IPS-15b (cell line): ENCODE measurements at regions not wholly inside any gene's neighbourhood (a gene's known extent, or its start where the extent isn't known, plus 50 kb on each side); places are given as distances from the start of the nearest gene placed in this dataset.

ENCODE experiments used
- H3K27me3 ChIP-seq: one replicate; pipeline ENCODE4 v1.6.1; 2013; ENCODE audit warnings: low read length; ENCODE audit not compliant: control insufficient read depth, insufficient read depth
- H3K36me3 ChIP-seq: one replicate; pipeline ENCODE4 v1.6.1; 2013; ENCODE audit warnings: low read length; ENCODE audit not compliant: control insufficient read depth, insufficient read depth
- H3K4me1 ChIP-seq: one replicate; pipeline ENCODE4 v1.6.1; 2013; ENCODE audit warnings: mild to moderate bottlenecking, low read length; ENCODE audit not compliant: control insufficient read depth, insufficient read depth
- H3K4me3 ChIP-seq: one replicate; pipeline ENCODE4 v1.5.1; 2013; ENCODE audit warnings: low read depth, low read length
- H3K9ac ChIP-seq: one replicate; pipeline ENCODE4 v1.6.1; 2013; ENCODE audit warnings: low read depth, mild to moderate bottlenecking, low read length
- H3K9me3 ChIP-seq: one replicate; pipeline ENCODE4 v1.6.1; 2013; ENCODE audit warnings: mild to moderate bottlenecking, low read length; ENCODE audit not compliant: control insufficient read depth, insufficient read depth

- no peaks in the 10 kb centered on the region for H3K9me3 ChIP-seq
- H3K4me3 ChIP-seq = no peak overlapping the region
- no peaks in the 10 kb centered on the region for H3K36me3 ChIP-seq
- H3K9ac ChIP-seq = no peak overlapping the region
- H3K27me3 ChIP-seq = no peaks in the 10 kb centered on the region
- H3K4me1 ChIP-seq = no peaks in the 10 kb centered on the region
Measured at GRCh38 chr6:119653329-119653728, 303.8 kb upstream of the MAN1A1 start.

GRCh38 chr6:119649531-119649930 is 300.0 kb upstream of the MAN1A1 start:
- Histone ChIP-seq H3K9ac (no peak overlapping the region), H3K9me3 (no peaks in the 10 kb centered on the region), H3K36me3 (no peaks in the 10 kb centered on the region), H3K4me1 (no peaks in the 10 kb centered on the region), H3K4me3 (no peak overlapping the region), H3K27me3 (no peaks in the 10 kb centered on the region)

DNA sequence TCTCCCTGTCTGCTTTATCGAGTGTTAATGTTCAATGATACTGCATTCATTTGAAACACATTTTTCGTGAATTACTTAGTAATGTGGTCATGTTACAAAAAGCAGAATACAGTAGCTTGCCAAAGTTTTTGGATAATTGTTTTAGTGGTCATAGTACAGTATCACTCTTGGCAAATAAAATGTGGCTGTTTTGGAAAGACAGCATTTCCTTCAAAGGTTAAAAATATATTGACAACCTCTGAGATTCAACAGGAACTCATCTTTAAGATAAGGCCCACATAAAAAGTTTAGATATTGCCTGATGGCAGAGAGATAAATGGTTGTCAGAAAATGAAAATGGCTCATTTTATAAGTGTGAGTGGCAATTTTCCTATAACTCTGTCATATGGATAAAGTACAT is 297.7 kb upstream of the MAN1A1 start:
- Histone ChIP-seq H3K27me3 (no peaks in the 10 kb centered on the region), H3K4me3 (no peak overlapping the region)

DNA sequence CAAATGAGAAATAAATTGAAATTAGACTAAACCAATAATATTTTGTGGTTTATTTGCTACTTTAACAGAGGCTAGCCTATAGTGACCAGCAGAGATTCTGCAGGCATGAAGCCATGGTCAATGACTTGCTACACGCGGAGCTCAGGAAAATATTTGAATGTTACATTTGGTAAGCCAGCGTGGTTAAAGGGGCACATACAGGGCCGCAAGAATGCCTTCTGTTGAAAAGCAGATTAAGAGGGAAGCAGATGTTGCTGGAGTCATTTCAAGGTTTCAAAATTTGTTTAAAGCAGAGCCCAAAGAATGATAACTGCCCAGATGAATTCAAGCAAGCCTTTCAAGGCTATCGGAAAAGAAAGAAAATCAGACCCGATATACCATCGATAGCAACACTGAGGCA is 294.3 kb upstream of the MAN1A1 start:
- Histone ChIP-seq H3K4me3 (no peak overlapping the region), H3K9ac (no peak overlapping the region), H3K9me3 (no peaks in the 10 kb centered on the region), H3K4me1 (no peaks in the 10 kb centered on the region), H3K27me3 (no peaks in the 10 kb centered on the region), H3K36me3 (no peaks in the 10 kb centered on the region)

More for the DNA sequence above, 297.7 kb upstream of the MAN1A1 start:
- no peaks in the 10 kb centered on the region for H3K9me3 ChIP-seq
- H3K36me3 ChIP-seq = no peaks in the 10 kb centered on the region
- no peaks in the 10 kb centered on the region for H3K4me1 ChIP-seq
- no peak overlapping the region for H3K9ac ChIP-seq

GRCh38 chr6:119637768-119638167 is 288.2 kb upstream of the MAN1A1 start:
- H3K36me3 ChIP-seq = no peaks in the 10 kb centered on the region

GRCh38 chr6:119636060-119636459 is 286.5 kb upstream of the MAN1A1 start:
- Histone ChIP-seq H3K9me3 (no peaks in the 10 kb centered on the region), H3K27me3 (no peaks in the 10 kb centered on the region), H3K9ac (no peak overlapping the region), H3K36me3 (no peaks in the 10 kb centered on the region), H3K4me3 (no peak overlapping the region), H3K4me1 (no peaks in the 10 kb centered on the region)

More at GRCh38 chr6:119637768-119638167, 288.2 kb upstream of the MAN1A1 start:
- Histone ChIP-seq H3K4me3 (no peak overlapping the region), H3K4me1 (no peaks in the 10 kb centered on the region), H3K9me3 (no peaks in the 10 kb centered on the region), H3K9ac (no peak overlapping the region), H3K27me3 (no peaks in the 10 kb centered on the region)

- Histone ChIP-seq H3K4me3 (no peak overlapping the region), H3K27me3 (no peaks in the 10 kb centered on the region), H3K9ac (no peak overlapping the region), H3K36me3 (no peaks in the 10 kb centered on the region), H3K9me3 (no peaks in the 10 kb centered on the region), H3K4me1 (no peaks in the 10 kb centered on the region)
Measured at GRCh38 chr6:119633461-119633860, 283.9 kb upstream of the MAN1A1 start.

DNA sequence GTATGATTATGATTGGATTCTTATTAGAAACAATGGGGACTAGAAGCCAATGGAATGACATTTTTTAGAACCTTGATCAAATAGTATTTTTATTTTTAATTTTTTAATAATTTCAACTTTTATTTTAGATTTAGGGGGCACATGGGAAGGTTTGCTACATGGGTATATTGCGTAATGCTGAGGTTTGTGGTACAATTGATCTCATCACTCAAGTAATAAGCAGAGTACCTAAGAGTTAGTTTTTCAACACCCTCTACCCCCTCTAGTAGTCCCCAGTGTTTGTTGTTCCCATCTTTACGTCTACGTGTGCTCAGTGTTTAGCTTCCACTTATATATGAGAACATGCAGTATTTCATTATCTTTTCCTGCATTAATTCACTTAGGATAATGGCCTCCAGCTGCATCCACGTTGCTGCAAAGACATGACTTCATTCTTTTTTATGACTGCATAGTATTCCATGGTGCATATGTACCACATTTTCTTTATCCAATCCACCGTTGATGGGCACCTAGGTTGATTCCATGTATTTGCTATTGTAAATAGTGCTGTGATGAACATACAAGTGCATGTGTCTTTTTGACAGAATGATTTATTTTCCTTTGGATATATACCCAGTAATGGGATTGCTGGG is 281.1 kb upstream of the MAN1A1 start:
- H3K9me3 ChIP-seq = no peaks in the 10 kb centered on the region
- H3K9ac ChIP-seq = no peak overlapping the region
- H3K27me3 ChIP-seq = no peaks in the 10 kb centered on the region
- no peak overlapping the region for H3K4me3 ChIP-seq
- H3K4me1 ChIP-seq = no peaks in the 10 kb centered on the region
- H3K36me3 ChIP-seq = no peaks in the 10 kb centered on the region

DNA sequence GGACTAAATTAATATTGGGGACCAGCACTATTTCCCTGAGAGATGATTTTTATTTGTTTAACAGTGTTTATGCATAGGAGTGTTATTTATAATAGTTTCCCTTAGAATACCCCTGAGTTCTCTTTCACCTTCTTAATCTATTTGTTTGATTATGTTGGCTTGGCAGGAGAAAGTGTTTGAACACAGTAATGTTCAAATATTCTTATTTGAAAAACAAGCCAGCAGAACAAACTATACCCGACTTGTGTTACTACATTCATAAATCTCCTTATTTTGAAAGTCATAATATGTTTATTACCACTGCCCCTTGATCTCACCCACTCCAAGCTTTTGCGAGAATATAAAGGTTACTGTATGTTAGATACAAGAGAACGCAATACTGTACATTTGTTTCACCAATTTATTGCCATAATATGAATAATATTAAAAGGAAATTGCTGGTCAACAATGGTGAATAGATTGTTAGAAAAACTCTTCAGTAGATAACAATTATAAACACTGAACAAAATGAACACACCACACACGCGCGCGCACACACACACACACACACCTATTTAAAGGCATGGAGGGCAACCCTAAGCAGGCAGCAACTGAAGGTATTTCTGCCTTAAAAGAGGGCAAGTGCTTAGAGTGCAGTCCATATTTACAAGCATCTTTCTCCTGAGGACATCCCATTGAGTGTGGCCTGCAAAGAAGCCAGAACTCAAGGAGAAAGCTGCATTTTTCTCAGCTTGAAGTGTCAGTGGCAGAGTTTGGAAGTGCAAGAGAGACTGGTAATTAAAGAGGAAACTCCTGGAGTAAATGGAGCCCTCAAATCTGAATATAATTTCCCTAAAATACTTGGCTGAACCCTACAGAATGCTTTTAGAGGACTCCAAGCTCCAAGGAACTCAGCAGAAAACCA is 279.4 kb upstream of the MAN1A1 start:
- Histone ChIP-seq H3K36me3 (no peaks in the 10 kb centered on the region), H3K9me3 (no peaks in the 10 kb centered on the region), H3K27me3 (no peaks in the 10 kb centered on the region), H3K4me1 (no peaks in the 10 kb centered on the region), H3K4me3 (no peak overlapping the region), H3K9ac (no peak overlapping the region)

DNA sequence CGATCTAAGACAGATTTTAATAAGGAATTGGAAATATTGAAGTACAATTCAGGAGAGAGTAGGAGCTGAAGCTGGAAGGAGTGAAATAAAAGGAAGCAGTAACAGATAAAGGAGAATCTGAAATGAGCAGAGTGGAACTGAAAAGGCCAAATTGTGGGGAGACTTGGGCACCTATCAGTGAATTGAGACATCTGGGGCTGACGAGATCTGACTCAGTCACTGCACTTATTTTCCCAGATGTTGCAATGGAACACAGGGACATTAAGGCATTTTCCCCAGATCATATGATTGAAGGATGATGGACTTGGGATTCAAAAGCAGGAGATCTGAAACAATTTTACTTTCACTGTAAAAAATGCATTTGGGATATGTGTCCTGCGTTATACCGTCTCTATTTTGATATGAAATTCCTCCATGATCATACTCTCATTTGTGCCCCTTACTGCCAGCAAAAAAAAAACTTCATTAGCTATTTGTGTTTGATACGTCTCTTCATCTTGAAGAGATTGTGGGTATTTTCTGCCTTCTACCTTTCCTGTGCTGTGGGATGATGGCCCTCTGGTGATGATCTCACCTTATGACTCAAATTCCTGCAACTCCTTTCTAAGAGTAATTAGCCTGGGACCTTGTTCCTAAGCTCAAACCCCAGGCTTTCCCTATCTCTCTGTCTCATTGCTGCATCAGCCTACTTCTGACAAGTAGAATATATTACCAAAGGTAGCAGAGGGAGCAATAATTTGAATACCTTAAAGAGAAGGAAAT is 278.5 kb upstream of the MAN1A1 start:
- Histone ChIP-seq H3K9ac (no peak overlapping the region), H3K4me1 (peaks cover under 1% of the 10 kb centered on the region), H3K4me3 (no peak overlapping the region), H3K36me3 (no peaks in the 10 kb centered on the region), H3K27me3 (no peaks in the 10 kb centered on the region), H3K9me3 (no peaks in the 10 kb centered on the region)

DNA sequence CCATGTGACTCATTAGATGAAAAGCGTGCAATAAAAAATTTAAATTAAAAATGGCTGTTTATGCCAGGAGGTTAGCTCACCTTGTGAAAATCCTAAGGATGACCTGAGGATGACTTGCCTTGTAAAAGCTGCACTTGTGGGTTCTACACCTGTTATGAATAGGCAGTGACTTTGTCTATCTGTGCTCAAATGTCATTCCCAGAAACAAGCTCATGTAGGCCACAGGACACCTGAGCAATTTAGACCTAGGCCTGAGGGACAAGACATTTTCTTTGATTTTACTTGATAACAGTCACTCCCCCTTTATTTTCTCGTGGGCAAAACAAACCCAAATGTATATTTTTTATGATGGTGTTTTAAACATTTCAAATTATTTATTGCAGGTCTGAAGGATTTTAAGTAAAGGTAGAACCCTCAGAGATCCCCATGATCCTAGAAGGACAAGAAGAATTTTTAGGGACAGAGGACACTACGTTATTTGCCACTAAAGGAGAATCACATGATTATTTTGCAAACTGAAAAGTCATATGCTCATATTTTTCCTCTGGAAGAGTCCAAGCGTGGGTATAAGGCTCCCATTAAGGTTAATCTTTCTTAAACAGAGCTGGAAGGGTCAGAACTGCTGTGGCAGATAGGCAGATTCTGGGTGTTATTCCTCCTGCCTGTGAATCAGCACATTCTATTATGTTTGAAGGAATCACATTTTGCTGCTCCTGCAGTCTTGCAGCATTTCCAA is 277.5 kb upstream of the MAN1A1 start:
- Histone ChIP-seq H3K4me1 (peaks cover 2% of the 10 kb centered on the region), H3K9ac (no peak overlapping the region), H3K9me3 (no peaks in the 10 kb centered on the region), H3K27me3 (no peaks in the 10 kb centered on the region), H3K36me3 (no peaks in the 10 kb centered on the region), H3K4me3 (no peak overlapping the region)
